Nephron (organoid): ENCODE measurements at regions not wholly inside any gene's neighbourhood (a gene's known extent, or its start where the extent isn't known, plus 50 kb on each side); places are given as distances from the start of the nearest gene placed in this dataset.

Experiments
- H3K27ac Mint-ChIP-seq, 3 experiments: 2 replicates each; pipeline ENCODE4 v1.8.0; 2020; ENCODE audit warnings: mixed read lengths in 3 of 3, mild to moderate bottlenecking in 2 of 3, moderate library complexity in 1 of 3
- H3K27me3 Mint-ChIP-seq: 2 replicates; pipeline ENCODE4 v1.8.0; 2021; ENCODE audit warnings: low read depth, mild to moderate bottlenecking, moderate library complexity, mixed read lengths
- H3K36me3 Mint-ChIP-seq: 2 replicates; pipeline ENCODE4 v1.8.0; 2020; ENCODE audit warnings: low read depth, mixed read lengths
- H3K4me1 Mint-ChIP-seq: 2 replicates; pipeline ENCODE4 v1.8.0; 2020; ENCODE audit warnings: mixed read lengths
- H3K4me3 Mint-ChIP-seq, 3 experiments: 2 replicates each; pipeline ENCODE4 v1.8.0; 2020; ENCODE audit warnings: mild to moderate bottlenecking in 3 of 3, mixed read lengths in 3 of 3, moderate library complexity in 2 of 3
- H3K9me3 Mint-ChIP-seq: 2 replicates; pipeline ENCODE4 v1.8.0; 2020; ENCODE audit warnings: mixed read lengths
- CTCF ChIP-seq, 3 experiments: fragments of 200-600 bp; sonication (generic); IDR thresholded peaks; one replicate each; pipeline ENCODE4 v1.5.0; 2021; ENCODE audit warnings: antibody characterized with exemption in 3 of 3; ENCODE audit not compliant: unreplicated experiment in 3 of 3

- no peaks in the 10 kb centered on the region for H3K36me3 Mint-ChIP-seq
- H3K4me1 Mint-ChIP-seq: no peaks in the 10 kb centered on the region
- H3K27me3 Mint-ChIP-seq: peaks cover 17% of the 10 kb centered on the region
- H3K4me3 Mint-ChIP-seq: no peak overlapping the region
- no peak overlapping the region for H3K27ac Mint-ChIP-seq
- no peak for TF ChIP-seq CTCF (IDR thresholded peaks at IDR 0.05; ENCODE audit: unreplicated experiment in 3 of 3)
- H3K9me3 Mint-ChIP-seq: no peaks in the 10 kb centered on the region
Measured at GRCh38 chr17:77521076-77521475, 380.3 kb downstream of the SEC14L1 start.

GRCh38 chr17:77523540-77523939 is 382.8 kb downstream of the SEC14L1 start:
- H3K4me1 Mint-ChIP-seq: peaks cover 14% of the 10 kb centered on the region
- H3K4me3 Mint-ChIP-seq: no peak overlapping the region
- no peaks in the 10 kb centered on the region for H3K9me3 Mint-ChIP-seq
- no peak overlapping the region for H3K27ac Mint-ChIP-seq
- H3K27me3 Mint-ChIP-seq: peaks cover 29% of the 10 kb centered on the region
- no peaks in the 10 kb centered on the region for H3K36me3 Mint-ChIP-seq
- TF ChIP-seq CTCF (IDR thresholded peaks at IDR 0.05; ENCODE audit: unreplicated experiment in 3 of 3): no peak

- Mint-ChIP-seq H3K4me3 (no peak overlapping the region), H3K9me3 (no peaks in the 10 kb centered on the region), H3K27ac (peak overlapping the region in 1 of 3 experiments; percentile 76), H3K4me1 (peaks cover 14% of the 10 kb centered on the region), H3K36me3 (no peaks in the 10 kb centered on the region), H3K27me3 (peaks cover 29% of the 10 kb centered on the region)
- TF ChIP-seq CTCF (IDR thresholded peaks at IDR 0.05; ENCODE audit: unreplicated experiment in 3 of 3): no peak
Measured at GRCh38 chr17:77526259-77526711, 385.5 kb downstream of the SEC14L1 start.

- Mint-ChIP-seq H3K27ac (peak overlapping the region in 2 of 3 experiments; percentile 54 to 76), H3K36me3 (no peaks in the 10 kb centered on the region)
Measured at GRCh38 chr17:77526728-77527350, 386.1 kb downstream of the SEC14L1 start.

GRCh38 chr17:77527409-77527808 is 386.6 kb downstream of the SEC14L1 start:
- no peaks in the 10 kb centered on the region for H3K36me3 Mint-ChIP-seq
- peak overlapping the region in 2 of 3 experiments; percentile 54 to 76 for H3K27ac Mint-ChIP-seq
- peaks cover 1% of the 10 kb centered on the region for H3K9me3 Mint-ChIP-seq
- TF ChIP-seq CTCF (IDR thresholded peaks at IDR 0.05; ENCODE audit: unreplicated experiment in 3 of 3): no peak
- H3K27me3 Mint-ChIP-seq: peaks cover 32% of the 10 kb centered on the region
- H3K4me1 Mint-ChIP-seq: peaks cover 14% of the 10 kb centered on the region
- H3K4me3 Mint-ChIP-seq: peak overlapping the region; percentile 65 to 75 (median 72)

More at GRCh38 chr17:77526728-77527350, 386.1 kb downstream of the SEC14L1 start:
- H3K27me3 Mint-ChIP-seq: peaks cover 29% of the 10 kb centered on the region
- peak overlapping the region; percentile 15 to 65 (median 47) for H3K4me3 Mint-ChIP-seq
- H3K9me3 Mint-ChIP-seq: no peaks in the 10 kb centered on the region
- peaks cover 14% of the 10 kb centered on the region for H3K4me1 Mint-ChIP-seq
- TF ChIP-seq CTCF (IDR thresholded peaks at IDR 0.05; ENCODE audit: unreplicated experiment in 3 of 3): no peak
